B cell (primary cell): ENCODE measurements at regions not wholly inside any gene's neighbourhood (a gene's known extent, or its start where the extent isn't known, plus 50 kb on each side); places are given as distances from the start of the nearest gene placed in this dataset.

Experiments used
- ATAC-seq: fragments of 200-7000 bp; cut with Tn5 transposase; one replicate; pipeline ENCODE4 v1.10.0; 2021; ENCODE audit warnings: low read depth, mild to moderate bottlenecking, moderate number of reproducible peaks, moderate library complexity
- CTCF ChIA-PET: fragments of 350-600 bp; sonication (Branson Sonifier 250); formaldehyde crosslinking; loops from one replicate; lab custom pipeline; 2021; ENCODE audit warnings: antibody characterized with exemption, inconsistent platforms; lab: Charles Lee
- POLR2A ChIA-PET: fragments of 350-600 bp; sonication (Branson Sonifier 250); formaldehyde crosslinking; loops from one replicate; lab custom pipeline; 2021; ENCODE audit warnings: antibody characterized with exemption; lab: Charles Lee
- DNase-seq: peaks from one replicate; pipeline ENCODE4 v3.0.0; 2013
- H2AFZ ChIP-seq: 2 replicates; pipeline ENCODE4 v1.6.1; 2012; ENCODE audit warnings: mild to moderate bottlenecking, low read depth, low read length; ENCODE audit not compliant: insufficient read depth, poor library complexity, severe bottlenecking
- H3K27ac ChIP-seq, 2 donors: 1 replicate in 1 of 2; 2 replicates in 1 of 2; pipeline ENCODE4 v1.5.1; 2012 to 2013; ENCODE audit warnings: low read length in 2 of 2, mild to moderate bottlenecking in 2 of 2, moderate library complexity in 1 of 2
- H3K27me3 ChIP-seq, 4 experiments: fragments of 200-600 bp in 1 of 4; sonication (generic) in 1 of 4; replicated peaks in 1 of 4; 1 replicate in 2 of 4; 2 replicates in 2 of 4; pipeline versions ENCODE4 v1.6.1 to v1.7.0; 2013 to 2016; ENCODE audit warnings: low read length in 3 of 4, mild to moderate bottlenecking in 2 of 4, mixed read lengths in 1 of 4, moderate library complexity in 1 of 4; ENCODE audit not compliant: insufficient read depth in 4 of 4, control insufficient read depth in 3 of 4; ENCODE audit errors: control extremely low read depth in 1 of 4
- H3K36me3 ChIP-seq, 2 experiments: replicated peaks in 1 of 2; 1 replicate in 1 of 2; 2 replicates in 1 of 2; pipeline versions ENCODE4 v1.6.1 to v1.7.1; 2013; ENCODE audit warnings: low read length in 1 of 2; ENCODE audit not compliant: insufficient read depth in 2 of 2, control insufficient read depth in 1 of 2; ENCODE audit errors: control extremely low read depth in 1 of 2, extremely low read depth in 1 of 2
- H3K4me1 ChIP-seq, 2 donors: fragments of 200-600 bp in 1 of 2; sonication (generic) in 1 of 2; 1 replicate in 1 of 2; 2 replicates in 1 of 2; pipeline versions ENCODE4 v1.5.1 to v1.6.1; 2013 to 2017; ENCODE audit warnings: low read length in 2 of 2; ENCODE audit not compliant: control insufficient read depth in 2 of 2, insufficient read depth in 2 of 2
- H3K4me2 ChIP-seq: replicated peaks from 2 replicates; pipeline ENCODE3; 2012; ENCODE audit warnings: mild to moderate bottlenecking, low read depth, low read length; ENCODE audit not compliant: poor library complexity, severe bottlenecking
- H3K4me3 ChIP-seq, 5 experiments: fragments of 200-600 bp in 1 of 5; sonication (generic) in 1 of 5; 1 replicate in 3 of 5; 2 replicates in 2 of 5; pipeline versions ENCODE4 v1.5.1 to v1.7.0; 2011 to 2016; ENCODE audit warnings: low read length in 4 of 5, mild to moderate bottlenecking in 4 of 5, low read depth in 2 of 5, control low read depth in 1 of 5, moderate library complexity in 1 of 5; ENCODE audit not compliant: insufficient read depth in 1 of 5; ENCODE audit errors: control extremely low read depth in 1 of 5, extremely low read depth in 1 of 5
- H3K79me2 ChIP-seq: fragments of 200-600 bp; sonication (generic); one replicate; pipeline ENCODE4 v1.6.0; 2016; ENCODE audit warnings: low read length; ENCODE audit not compliant: control insufficient read depth, insufficient read depth
- H3K9ac ChIP-seq: fragments of 200-600 bp; sonication (generic); 2 replicates; pipeline ENCODE4 v1.6.1; 2017; ENCODE audit warnings: mild to moderate bottlenecking, low read length, moderate library complexity
- H3K9me3 ChIP-seq, 3 donors: one replicate each; pipeline versions ENCODE4 v1.6.1 to v1.7.1; 2013; ENCODE audit warnings: low read length in 2 of 3; ENCODE audit not compliant: control insufficient read depth in 2 of 3, insufficient read depth in 1 of 3; ENCODE audit errors: control extremely low read depth in 1 of 3
- H4K20me1 ChIP-seq: 2 replicates; pipeline ENCODE4 v1.6.0; 2012; ENCODE audit warnings: mild to moderate bottlenecking, low read length; ENCODE audit not compliant: insufficient read depth, control insufficient read depth, poor library complexity, severe bottlenecking
- H3K27ac Mint-ChIP-seq: one replicate; pipeline ENCODE4 v1.8.0; 2021; ENCODE audit warnings: mixed read lengths
- H3K27me3 Mint-ChIP-seq: one replicate; pipeline ENCODE4 v1.8.0; 2021; ENCODE audit warnings: mixed read lengths
- H3K4me1 Mint-ChIP-seq: one replicate; pipeline ENCODE4 v1.8.0; 2021; ENCODE audit warnings: mixed read lengths
- H3K4me3 Mint-ChIP-seq: one replicate; pipeline ENCODE4 v1.8.0; 2021; ENCODE audit warnings: mixed read lengths
- H3K9me3 Mint-ChIP-seq: one replicate; pipeline ENCODE4 v1.8.0; 2022; ENCODE audit warnings: mixed read lengths; ENCODE audit not compliant: insufficient read depth
- CTCF ChIP-seq: fragments of 200-600 bp; IDR thresholded peaks from one replicate; pipeline ENCODE4 v1.8.0; 2022; ENCODE audit warnings: antibody characterized with exemption, mild to moderate bottlenecking
- EZH2 ChIP-seq: IDR thresholded peaks from 2 replicates; pipeline ENCODE4 v1.6.1; 2012; ENCODE audit warnings: borderline replicate concordance, low read depth, mild to moderate bottlenecking, moderate library complexity, low read length; ENCODE audit not compliant: insufficient read depth, poor library complexity, severe bottlenecking
- WGBS: methylation state at CpG from one replicate; pipeline ENCODE4 v1.1.5; 2013; ENCODE audit warnings: missing lambda C conversion rate; ENCODE audit not compliant: insufficient coverage; 5-methylcytosine and 5-hydroxymethylcytosine counted together
- intact Hi-C: fragments of 100-400 bp; cut with micrococcal nuclease; formaldehyde crosslinking; loops from one replicate; pipeline ENCODE4 v1.10.0; 2022

- intact Hi-C loops, result no loop called here
- DNase-seq (no peak), ATAC-seq (no peak)
- Mint-ChIP-seq H3K27ac (no peak overlapping the region), H3K9me3 (no peaks in the 10 kb centered on the region), H3K4me1 (no peaks in the 10 kb centered on the region), H3K4me3 (no peak overlapping the region), H3K27me3 (no peaks in the 10 kb centered on the region)
- Histone ChIP-seq H3K4me3 (no peak overlapping the region), H3K79me2 (no peaks in the 10 kb centered on the region), H4K20me1 (no peaks in the 10 kb centered on the region), H3K9me3 (peaks cover 0 to 3% (median 0%) of the 10 kb centered on the region in 3 donors), H3K4me2 (no peak overlapping the region), H3K4me1 (no peaks in the 10 kb centered on the region), H3K27ac (no peak overlapping the region), H3K9ac (no peak overlapping the region), H2AFZ (no peak overlapping the region), H3K27me3 (no peaks in the 10 kb centered on the region), H3K36me3 (no peaks in the 10 kb centered on the region)
- CTCF ChIA-PET, result no interaction called here
- POLR2A ChIA-PET, result no interaction called here
- 100% methylated on average over 1 of the region's 2 CpGs for WGBS
- TF ChIP-seq EZH2 (no peak), CTCF (no peak)
Observed at GRCh38 chrX:114037515-114037914, 546.4 kb upstream of the HTR2C start.

- H3K27ac Mint-ChIP-seq, result no peak overlapping the region
- Histone ChIP-seq H4K20me1 (no peaks in the 10 kb centered on the region), H2AFZ (no peak overlapping the region), H3K79me2 (no peaks in the 10 kb centered on the region), H3K4me2 (no peak overlapping the region), H3K9ac (no peak overlapping the region), H3K36me3 (no peaks in the 10 kb centered on the region), H3K27me3 (no peaks in the 10 kb centered on the region), H3K9me3 (no peaks in the 10 kb centered on the region), H3K27ac (no peak overlapping the region), H3K4me3 (no peak overlapping the region), H3K4me1 (no peaks in the 10 kb centered on the region)
- H3K4me3 Mint-ChIP-seq, result no peak overlapping the region
- H3K27me3 Mint-ChIP-seq, result no peaks in the 10 kb centered on the region
- no peaks in the 10 kb centered on the region for H3K4me1 Mint-ChIP-seq
- intact Hi-C loops, result no loop called here
- WGBS, result no CpG with 5 or more reads among the region's 5 CpGs
- ChIA-PET CTCF (no interaction called here), POLR2A (no interaction called here)
- DNase-seq (no peak), ATAC-seq (no peak)
- H3K9me3 Mint-ChIP-seq, result peaks cover 4% of the 10 kb centered on the region
- TF ChIP-seq EZH2, result no peak
- no peak for TF ChIP-seq CTCF
Observed at GRCh38 chrX:114028907-114029662, 554.8 kb upstream of the HTR2C start.
